NCI-H2107 treated with DMSO at 0.1 percent for 48 hours (cell line): ENCODE measurements at regions not wholly inside any gene's neighbourhood (a gene's known extent, or its start where the extent isn't known, plus 50 kb on each side); places are given as distances from the start of the nearest gene placed in this dataset.

Experiments used
- DNase-seq: peaks from one replicate; lab custom pipeline; 2025; ENCODE audit not compliant: unreplicated experiment; lab: John Stamatoyannopoulos, UW

DNA sequence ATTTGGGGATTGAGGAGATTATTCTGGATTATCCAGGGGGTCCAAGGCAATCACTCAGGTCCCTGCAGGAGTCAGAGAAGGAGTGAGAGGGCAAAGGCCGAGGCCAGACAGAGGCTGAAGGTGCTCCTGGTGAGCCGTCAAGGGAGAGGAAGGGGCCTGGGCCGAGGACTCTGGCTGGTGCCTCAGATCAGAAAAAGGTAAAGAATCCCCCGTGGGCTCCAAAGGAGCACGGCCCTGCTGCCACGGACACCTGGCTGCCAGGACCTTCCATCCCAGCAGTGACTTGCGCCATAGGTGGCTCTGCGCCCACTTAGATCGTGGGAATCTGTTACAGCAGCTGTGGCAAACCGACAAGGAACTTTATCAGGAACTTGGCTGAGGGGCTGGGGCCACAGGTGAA, 374.8 kb upstream of the MYT1L start:
- DNase-seq: no peak

DNA sequence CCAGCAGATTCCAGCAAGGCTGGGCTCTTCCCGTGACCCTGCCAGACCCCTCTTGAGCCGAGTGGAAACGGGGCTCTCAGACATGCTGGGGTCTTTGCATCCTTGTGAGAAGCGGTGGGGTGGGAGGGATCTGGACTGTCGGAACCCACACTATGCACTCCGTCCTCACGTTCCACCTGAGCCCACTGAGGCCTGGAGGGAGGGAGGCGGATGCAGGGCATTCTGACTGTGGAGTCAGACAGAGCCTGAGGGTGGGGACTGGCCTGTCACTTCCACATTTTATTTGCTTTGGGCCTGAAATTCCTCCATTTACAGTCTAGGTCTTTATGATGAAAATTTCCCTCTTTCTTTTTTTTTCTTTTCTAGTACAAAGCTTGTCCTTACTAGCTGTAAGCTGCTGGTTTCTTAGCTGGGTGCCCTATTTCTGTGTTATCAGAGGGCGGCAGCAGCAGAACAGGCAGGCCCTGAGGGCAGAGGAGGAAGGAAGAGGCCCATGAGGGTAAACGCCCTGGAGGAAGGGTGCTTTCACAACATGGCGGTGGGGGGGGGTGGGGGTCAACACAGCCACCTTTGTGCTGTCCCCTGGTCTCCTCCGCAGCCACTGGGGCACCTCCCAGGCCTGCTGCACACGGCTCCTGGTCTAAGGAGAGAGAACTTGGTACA, 373.5 kb upstream of the MYT1L start:
- no peak for DNase-seq

DNA sequence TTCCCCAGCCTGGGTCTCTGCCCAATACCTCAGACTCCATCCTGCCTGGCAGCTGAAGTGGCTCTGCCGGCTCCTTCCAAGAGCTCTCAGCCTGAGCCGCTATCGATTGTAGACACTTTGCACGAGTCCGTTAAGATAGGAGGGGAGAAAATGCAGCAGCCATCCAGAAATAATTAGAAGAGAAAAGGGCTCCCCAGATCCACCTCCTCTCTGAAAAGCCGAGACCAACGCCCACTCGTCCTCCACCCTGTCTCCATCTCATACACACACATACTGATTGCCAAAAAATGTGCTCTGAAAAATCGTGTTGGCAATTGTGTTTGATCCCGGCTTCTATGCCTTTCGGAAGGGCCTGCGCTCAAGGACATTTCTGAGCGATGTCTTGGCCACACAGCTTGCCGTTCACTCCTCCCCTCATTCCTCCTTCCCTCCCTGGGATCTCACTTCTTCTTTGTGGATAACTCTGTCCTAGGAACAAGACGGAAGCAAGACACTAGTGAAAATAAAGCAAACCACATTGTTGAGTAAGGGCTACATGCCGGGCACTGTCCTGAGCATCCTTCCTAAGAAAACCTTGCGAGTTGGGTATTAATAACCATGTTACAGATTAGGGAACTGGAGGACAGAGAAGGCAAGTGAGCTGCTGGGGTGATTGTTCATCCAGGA, 372.8 kb upstream of the MYT1L start:
- no peak for DNase-seq

DNA sequence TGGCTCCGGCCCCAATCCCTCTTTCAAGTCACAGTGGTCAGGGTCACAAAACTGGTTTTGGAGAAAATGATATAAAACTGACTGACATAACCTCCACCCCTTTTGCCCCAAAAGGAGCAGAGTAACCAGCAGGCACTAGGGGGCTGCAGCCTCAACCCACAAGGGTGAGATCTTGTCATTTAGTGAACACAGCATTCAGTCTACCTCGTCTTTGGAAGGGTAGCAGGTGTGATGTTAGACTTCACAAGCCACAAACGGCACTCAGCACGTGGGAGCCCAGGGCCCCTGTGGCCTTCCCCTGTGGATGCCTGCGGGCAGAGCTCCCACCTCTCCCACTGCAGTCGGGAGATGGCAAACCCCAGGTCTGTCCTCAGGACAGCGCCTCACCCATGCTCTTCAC, 372.1 kb upstream of the MYT1L start:
- DNase-seq: no peak

DNA sequence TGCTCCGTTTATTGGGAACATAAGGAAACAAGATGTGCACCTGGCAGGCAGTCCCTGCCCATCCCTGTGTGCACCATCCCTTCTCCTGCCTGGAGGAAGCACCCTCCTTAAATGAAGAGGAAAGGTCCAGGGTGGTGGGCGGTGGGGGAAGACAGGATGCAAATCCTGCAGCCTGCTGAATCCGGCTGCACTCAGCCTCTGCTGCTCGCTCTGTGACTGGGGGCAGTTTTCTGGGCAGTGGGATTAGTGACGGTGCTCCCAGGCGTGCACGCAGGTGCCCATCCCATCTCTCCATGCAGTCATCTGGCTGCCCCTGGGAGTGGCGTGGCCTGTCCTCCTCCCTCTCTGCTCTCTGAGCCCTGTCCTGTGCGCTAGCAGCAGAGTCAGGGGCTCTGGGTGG, 371.3 kb upstream of the MYT1L start:
- no peak for DNase-seq

DNA sequence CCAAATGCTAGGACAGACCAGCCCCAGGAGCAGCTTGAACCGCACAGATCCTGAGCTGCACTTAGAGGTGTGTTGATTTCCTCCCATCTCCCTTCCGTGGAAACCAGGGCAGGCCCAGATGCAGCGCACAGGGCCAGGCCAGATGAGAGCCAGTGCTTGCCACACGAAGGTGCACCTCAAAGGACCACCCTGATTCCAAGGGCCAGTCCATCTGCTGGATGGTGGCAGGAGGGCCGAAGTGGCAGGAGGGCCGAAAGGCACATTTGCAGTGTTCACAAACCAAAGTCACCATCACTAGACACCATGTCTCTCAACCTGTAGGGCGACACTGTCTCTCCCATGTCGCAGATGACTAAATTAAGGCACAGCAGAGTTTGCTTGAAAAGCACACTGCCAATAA, 370.7 kb upstream of the MYT1L start:
- no peak for DNase-seq

DNA sequence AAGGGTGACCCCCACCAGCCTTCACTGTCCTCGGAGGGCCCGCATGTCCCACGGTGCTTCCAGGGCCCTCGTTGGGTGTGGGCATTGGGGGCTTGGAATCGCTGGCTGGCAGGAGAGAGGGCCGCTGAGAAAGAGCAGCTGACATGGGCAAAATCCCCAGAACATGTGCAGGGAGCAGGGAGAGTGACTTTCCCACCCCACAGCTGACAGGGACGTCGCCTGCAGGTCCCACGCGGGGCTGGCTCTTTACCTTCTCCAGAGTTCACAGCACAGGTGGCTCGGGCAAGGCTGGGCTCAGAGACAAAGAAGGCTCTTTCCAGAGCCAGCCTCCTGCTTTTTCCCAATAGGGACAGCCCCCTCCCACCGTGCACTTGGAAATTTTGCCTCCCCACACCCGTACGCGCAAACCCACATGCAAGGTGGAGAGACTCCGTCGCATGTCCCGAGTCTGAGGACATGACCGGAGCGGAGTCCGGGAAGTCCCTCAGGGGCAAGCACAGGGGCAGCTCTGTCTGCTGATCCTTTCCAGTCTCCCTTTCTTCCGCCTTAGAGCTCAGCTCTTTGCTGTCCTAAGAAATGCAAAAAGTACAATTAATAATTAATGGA, 370.2 kb upstream of the MYT1L start:
- no peak for DNase-seq

DNA sequence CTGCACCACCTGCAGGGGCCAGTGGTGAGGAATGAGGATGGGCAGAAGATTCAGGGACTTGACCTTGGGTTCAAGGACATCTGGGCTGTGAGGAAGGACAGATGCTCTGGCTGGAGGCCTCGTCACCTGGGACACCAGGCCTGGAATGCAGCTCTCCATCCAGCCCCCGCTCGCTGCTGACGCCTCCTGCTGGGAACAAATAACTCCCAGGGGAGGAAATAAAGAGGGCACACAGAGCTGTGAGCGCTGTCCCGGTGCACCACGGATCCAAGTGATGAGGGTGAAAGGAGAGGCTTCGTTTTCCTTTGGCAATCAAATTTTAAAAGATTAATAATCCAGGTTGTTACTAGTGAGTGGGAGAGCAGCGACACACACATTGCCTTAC, 368.0 kb upstream of the MYT1L start:
- peak; percentile 38 for DNase-seq

DNA sequence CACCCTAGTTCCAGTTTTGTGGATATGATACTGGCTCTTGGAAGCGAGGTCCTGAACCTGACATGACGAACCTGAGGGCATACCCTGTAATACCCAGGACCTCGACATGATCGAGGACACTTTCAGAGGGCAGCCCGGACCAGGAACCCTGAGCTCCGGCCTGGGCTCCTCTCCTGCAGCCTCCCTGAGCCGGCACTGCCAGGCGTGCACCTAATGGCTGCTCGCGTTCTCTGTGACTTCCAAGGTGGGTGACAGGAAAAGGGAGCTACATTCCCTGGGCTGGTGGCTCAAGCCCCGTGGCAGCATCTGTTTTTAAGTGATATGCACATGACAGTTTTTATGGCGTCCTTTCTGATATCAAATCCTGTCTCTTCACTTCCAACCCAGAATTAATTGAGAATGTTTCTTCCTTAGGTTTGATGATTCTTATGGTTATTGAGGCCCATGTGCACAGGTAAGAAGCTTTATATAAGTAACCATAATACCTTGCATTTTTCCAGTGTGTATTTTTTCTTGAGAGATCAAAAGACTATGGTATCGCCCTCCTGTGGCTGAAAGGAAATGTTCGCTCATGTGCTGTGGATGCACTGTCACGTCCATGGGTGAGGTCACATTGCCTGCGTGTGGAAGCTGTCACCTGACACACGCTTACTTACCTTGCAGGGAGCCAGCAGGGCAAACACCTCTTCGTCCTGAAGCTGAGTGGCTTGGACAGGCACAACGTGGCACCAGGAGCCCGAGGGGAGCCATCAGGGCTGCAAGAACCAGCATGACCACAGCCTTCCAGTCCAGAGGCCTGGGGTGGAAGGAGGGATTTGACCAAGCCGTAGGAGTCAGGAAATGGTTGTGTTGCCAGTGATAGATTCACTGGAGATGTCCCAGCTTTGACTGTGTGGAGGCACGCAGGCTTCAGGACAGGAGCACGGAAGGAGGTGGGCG, 367.4 kb upstream of the MYT1L start:
- peak; percentile 86 for DNase-seq

DNA sequence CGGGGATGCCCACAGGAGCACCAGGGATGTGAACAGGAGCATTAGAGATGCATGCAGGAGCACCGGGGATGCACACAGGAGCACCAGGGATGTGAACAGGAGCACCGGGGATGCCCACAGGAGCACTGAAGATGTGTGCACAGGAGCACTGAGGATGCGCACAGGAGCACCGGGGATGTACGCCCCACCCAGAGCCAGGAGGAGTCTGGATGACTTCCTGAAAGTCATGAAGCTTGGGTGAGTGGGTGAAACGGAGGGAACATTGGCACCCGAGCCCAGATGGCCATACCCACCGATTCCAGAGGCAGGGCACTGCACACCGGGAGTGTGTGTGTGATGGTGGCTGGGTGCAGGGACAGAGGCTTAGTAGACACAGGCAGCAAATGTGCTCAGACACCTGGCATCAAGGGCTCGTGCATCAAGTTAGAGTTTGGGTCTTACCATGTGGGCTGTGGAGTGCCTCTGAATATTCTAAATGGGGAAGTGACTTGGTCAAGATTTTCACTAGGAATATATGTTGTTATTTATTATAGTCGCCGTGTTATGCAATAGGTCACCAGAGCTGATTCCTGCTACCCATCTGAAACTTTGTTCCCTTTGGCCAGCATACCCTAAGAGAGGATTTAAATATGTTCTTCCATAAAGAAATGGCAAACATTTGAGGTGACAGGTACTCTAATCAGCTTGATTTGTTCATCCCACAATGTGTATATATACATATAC, 365.8 kb upstream of the MYT1L start:
- DNase-seq: no peak

DNA sequence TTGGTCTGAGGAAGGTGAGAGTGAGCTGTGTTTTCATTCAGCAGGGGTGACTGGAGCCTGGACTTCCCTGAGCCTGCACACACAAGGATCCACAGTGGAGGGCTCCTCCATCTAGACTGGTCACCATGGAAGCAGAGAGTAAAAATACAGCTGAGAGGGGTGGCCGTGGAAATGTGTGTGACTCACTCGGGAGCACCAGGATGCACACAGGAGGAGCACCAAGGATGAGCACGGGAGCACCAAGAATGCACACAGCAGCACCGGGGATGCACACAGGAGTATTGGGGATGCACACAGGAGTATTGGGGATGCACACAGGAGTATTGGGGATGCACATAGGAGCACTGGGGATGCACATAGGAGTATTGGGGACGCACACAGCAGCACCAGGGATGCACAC, 365.2 kb upstream of the MYT1L start:
- DNase-seq: no peak

DNA sequence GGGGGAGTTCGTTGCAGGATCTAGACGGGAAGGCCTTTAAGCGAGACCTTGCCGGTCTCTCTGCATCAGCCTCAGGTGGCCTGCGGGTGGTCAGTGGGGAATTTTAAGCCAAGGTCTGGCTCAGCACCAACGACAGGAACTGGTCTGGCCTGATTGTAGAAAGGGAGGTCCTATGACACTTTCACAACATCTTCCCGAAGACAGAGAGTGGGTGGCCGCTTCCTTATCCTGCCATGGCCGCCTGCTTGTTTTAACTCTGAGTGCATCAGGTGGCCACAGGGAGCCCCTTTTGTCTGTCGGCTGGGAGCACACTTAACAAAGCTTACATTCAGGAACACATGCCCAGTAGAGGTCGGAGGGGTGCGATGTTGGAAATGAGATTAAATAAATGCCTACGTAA, 363.7 kb upstream of the MYT1L start:
- DNase-seq: no peak

DNA sequence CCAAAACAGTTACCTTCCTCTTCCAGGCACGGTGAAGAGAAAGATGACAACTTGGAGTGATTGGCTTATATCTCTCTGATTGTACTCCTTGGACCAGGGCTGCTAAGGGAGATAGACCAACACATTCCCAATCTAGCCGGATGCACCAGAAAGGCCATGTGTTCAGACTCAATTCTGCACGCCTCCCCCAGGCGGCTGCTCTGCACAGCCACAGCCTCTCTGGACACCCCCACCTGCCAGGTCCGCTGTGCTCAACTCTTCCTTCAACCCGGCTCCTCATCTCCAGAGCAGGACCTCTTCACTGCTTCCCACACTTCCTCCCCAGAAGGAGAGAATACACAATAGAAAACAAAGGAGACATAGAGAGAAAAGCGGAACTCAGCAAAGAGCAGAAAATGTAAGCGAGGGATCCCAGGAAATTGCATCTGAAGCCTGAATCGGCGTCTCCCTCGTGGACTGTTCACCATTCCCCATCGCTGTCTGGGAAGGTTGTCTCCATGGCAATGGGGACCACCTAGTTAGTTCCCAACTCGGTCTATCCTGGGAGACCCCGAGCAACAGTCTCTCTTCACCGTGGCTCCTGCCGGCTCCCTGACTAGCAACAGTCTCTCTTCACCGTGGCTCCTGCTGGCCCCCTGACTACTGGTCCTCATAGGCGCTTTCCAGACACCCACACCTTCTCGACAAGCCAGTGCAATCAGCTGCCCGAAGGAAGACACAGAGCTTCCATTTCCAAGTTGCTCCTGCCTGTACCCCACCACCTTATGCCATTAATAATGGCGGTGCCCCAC, 361.7 kb upstream of the MYT1L start:
- no peak for DNase-seq

DNA sequence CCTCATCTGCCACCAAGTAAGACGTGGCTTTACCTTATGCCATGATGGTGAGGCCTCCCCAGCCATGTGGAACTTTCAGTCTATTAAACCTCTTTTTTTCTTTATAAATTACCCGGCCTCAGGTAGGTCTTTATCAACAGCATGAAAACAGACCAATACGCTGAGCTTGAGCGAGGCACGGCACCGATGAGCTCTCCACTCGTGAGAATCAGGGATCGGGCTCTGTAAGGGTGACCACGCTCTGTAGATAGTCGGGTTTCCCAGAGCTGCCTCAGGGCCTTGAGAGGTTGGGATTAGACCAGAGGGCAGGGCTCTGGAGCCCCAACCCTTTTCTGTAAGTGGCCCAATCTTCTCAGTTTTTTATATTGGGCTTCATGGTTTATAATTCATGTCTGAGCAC, 360.3 kb upstream of the MYT1L start:
- no peak for DNase-seq

DNA sequence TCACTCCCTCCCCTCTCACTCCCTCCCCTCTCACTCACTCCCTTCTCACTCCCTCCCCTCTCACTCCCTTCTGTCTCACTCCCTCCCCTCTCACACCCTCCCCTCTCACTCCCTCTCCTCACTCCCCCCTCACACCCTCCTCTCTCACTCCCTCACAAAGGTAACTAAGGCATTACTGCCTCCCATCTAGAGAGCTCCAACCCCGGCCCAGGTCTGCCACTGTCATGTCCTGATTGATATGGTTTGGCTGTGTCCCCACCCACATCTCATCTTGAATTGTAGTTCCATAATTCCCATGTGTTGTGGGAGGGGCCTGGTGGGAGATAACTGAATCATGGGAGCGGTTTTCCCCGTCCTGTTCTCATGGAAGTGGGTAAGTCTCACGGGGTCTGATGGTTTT, 359.9 kb upstream of the MYT1L start:
- DNase-seq: no peak

DNA sequence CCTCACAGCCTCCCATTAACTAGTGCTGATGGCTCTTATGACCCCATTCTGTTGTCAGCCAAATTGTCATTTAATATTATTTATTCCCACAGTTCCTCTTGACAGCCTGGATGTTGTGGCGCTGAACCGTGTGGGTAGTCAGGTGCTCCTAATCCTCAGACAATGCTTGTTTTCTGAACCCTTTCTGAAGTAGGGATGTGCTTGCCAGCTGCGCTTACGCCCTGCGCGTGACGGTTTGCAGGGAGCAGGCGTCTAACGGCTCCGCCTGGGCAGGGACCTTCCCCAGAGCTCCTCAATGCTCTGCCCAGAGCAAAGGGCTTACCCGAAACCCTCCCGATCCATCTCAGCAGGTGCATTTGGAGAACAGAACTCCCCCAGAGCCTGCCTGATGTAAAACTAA, 358.2 kb upstream of the MYT1L start:
- peak; percentile 87 for DNase-seq

DNA sequence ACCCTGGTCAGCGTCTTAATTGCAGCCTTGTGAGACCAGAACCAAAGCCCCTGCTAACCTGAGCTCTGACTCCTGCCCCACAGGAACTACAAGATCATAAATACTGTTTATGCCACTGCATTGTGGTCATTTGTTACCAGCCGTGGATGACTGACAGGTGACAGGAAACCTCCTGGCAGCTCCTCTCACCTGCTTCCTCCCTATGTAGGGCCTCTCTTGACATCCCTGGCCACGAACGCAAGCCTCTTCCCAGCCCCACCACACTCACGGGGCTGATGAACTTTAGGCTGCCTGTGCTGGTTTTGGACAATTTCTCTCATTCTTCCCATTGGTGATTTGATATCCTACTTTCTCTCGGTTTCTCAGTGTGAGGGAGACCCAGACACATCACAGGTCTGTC, 357.2 kb upstream of the MYT1L start:
- no peak for DNase-seq

DNA sequence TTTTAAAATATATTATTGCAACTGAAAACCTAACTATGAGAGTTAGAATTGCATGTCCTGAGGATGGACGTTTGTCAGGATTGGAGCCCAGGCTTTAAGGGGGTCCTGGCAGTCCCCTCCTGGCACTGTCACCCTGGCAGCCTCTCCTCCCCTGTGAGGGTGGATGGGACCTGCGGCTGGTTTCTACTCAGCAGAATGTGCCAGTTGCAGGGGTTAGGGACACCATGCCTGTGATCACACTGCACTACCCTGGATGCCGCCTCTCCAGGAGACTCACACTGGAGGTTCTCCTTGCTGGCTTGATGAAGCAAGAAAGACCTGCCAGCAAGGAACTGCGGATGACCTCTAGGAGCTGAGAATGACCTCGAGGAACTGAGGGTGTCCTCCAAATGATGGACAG, 356.7 kb upstream of the MYT1L start:
- DNase-seq: no peak

DNA sequence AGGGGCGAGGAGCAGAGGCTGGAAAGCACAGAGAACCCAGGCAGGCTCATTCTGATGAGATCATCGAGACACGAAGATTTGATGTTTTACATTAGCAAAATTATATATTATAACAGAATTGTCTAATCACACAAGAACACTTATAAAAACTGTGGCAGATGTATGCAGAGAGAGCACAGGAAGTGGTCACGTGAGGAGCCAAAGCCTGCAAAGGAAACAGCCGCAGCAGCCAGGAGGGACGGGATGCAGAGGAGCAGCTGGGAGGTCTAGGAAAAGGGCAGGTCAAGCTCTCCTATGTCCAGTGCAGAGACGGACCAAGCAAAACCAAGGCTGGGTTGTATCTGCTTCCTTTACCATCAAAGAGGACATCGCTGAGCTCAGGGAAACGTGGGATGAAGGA, 355.1 kb upstream of the MYT1L start:
- DNase-seq: no peak

DNA sequence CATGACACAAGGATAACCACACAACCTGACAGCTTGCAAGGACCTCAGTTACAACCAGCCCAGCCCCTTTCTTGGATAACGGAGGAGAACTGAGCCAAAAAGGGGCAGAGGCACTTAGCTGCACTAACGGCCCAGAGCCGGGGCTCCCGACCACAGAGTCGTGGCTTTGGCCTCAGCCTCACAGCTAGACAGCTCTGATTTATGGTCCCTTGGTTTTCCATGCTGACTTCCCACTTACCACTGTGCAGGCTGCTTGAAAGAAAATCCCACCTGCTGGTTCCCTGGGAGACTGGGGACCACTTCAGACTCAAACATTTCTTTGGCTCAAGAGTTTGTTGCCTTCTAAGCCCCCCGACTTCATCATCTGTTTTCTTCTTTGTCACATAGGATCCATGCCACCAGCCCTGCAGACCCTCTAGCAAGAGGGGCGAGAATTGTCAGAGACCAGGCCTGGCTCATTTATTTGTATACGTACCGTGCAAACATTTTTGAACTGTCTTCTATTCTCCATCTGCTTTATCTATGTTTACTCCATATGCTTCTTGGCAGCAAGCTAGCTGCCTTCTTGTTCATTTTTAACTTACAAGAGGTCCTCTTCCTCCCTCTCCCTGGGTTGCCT, 352.6 kb upstream of the MYT1L start:
- DNase-seq: no peak
